Transverse colon (tissue), 4 donors: ENCODE measurements at regions not wholly inside any gene's neighbourhood (a gene's known extent, or its start where the extent isn't known, plus 50 kb on each side); places are given as distances from the start of the nearest gene placed in this dataset.

Experiments
- DNase-seq: peaks from one replicate; pipeline ENCODE4 v3.0.0-alpha.2; 2019
- H3K27ac ChIP-seq, 4 donors: fragments of 200-600 bp; sonication (generic); 2 replicates each; pipeline ENCODE4 v1.5.1; 2016 to 2018; ENCODE audit warnings: inconsistent platforms in 4 of 4
- H3K27me3 ChIP-seq: fragments of 200-600 bp; sonication (generic); 2 replicates; pipeline ENCODE4 v1.5.1; 2017; ENCODE audit warnings: inconsistent platforms
- H3K36me3 ChIP-seq, 4 donors: fragments of 200-600 bp; sonication (generic); 2 replicates each; pipeline ENCODE4 v1.5.1; 2017 to 2019; ENCODE audit warnings: inconsistent platforms in 4 of 4
- H3K4me1 ChIP-seq, 4 donors: fragments of 200-600 bp; sonication (generic); 2 replicates each; pipeline ENCODE4 v1.5.1; 2017 to 2020; ENCODE audit warnings: inconsistent platforms in 4 of 4
- H3K4me3 ChIP-seq, 4 donors: fragments of 200-600 bp; sonication (generic); 1 replicate in 1 of 4; 2 replicates in 3 of 4; pipeline versions ENCODE4 v1.5.1 to v1.6.1; 2017 to 2019; ENCODE audit warnings: inconsistent platforms in 4 of 4
- H3K9me3 ChIP-seq, 2 donors: fragments of 200-600 bp; sonication (generic); 2 replicates each; pipeline ENCODE4 v1.5.1; 2017 to 2019; ENCODE audit warnings: inconsistent platforms in 2 of 2
- EP300 ChIP-seq: sonication (generic); formaldehyde crosslinking; IDR thresholded peaks from one replicate; pipeline ENCODE4 v1.6.1; 2017; ENCODE audit warnings: antibody characterized with exemption, low read depth
- POLR2A ChIP-seq: fragments of 450-650 bp; IDR thresholded peaks from one replicate; pipeline ENCODE4 v1.6.1; 2016; ENCODE audit warnings: antibody characterized with exemption, mild to moderate bottlenecking, moderate library complexity
- POLR2AphosphoS5 ChIP-seq, 3 donors: sonication (generic); formaldehyde crosslinking; IDR thresholded peaks; one replicate each; pipeline ENCODE4 v1.6.1; 2016; ENCODE audit warnings: antibody characterized with exemption in 3 of 3
- WGBS, 2 donors: methylation state at CpG; one replicate each; pipeline ENCODE4 v1.1.5; 2018; ENCODE audit warnings: low coverage in 1 of 2; 5-methylcytosine and 5-hydroxymethylcytosine counted together
- in situ Hi-C, 4 donors: fragments of 200-750 bp; cut with MboI; loops; one replicate each; pipeline versions ENCODE4 v1.15.0 to v1.15.1; 2017; ENCODE audit warnings: low sequenced_read_pairs in 3 of 4, low pct_ligation_motif_present in 1 of 4, low pct_unique_long_range_greater_than_20kb in 1 of 4
- intact Hi-C: fragments of 100-400 bp; cut with DNase I; formaldehyde crosslinking; loops from one replicate; pipeline ENCODE4 v1.15.1; 2023; ENCODE audit warnings: low total_unique reads
- TF ChIP-seq, protein P1 (sequence below), 5 experiments: fragments of 200-600 bp in 3 of 5; fragments of 450-650 bp in 2 of 5; sonication (generic) in 3 of 5; IDR thresholded peaks; 1 replicate in 2 of 5; 2 replicates in 3 of 5; pipeline ENCODE4 v1.5.1; 2016 to 2017; ENCODE audit warnings: antibody characterized with exemption in 5 of 5, inconsistent platforms in 3 of 5, mild to moderate bottlenecking in 2 of 5, moderate library complexity in 1 of 5

GRCh38 chr10:107650939-107651338 lies 486.4 kb upstream of the SORCS1 start:
- Histone ChIP-seq H3K9me3 (no peaks in the 10 kb centered on the region), H3K4me3 (no peak overlapping the region), H3K36me3 (no peaks in the 10 kb centered on the region), H3K27me3 (no peaks in the 10 kb centered on the region), H3K4me1 (peaks cover 0 to 14% (median 3%) of the 10 kb centered on the region in 4 donors), H3K27ac (no peak overlapping the region)
- TF ChIP-seq, protein P1, sequence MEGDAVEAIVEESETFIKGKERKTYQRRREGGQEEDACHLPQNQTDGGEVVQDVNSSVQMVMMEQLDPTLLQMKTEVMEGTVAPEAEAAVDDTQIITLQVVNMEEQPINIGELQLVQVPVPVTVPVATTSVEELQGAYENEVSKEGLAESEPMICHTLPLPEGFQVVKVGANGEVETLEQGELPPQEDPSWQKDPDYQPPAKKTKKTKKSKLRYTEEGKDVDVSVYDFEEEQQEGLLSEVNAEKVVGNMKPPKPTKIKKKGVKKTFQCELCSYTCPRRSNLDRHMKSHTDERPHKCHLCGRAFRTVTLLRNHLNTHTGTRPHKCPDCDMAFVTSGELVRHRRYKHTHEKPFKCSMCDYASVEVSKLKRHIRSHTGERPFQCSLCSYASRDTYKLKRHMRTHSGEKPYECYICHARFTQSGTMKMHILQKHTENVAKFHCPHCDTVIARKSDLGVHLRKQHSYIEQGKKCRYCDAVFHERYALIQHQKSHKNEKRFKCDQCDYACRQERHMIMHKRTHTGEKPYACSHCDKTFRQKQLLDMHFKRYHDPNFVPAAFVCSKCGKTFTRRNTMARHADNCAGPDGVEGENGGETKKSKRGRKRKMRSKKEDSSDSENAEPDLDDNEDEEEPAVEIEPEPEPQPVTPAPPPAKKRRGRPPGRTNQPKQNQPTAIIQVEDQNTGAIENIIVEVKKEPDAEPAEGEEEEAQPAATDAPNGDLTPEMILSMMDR (IDR thresholded peaks at IDR 0.05) = no peak
- TF ChIP-seq EP300 (no peak), POLR2A (no peak), POLR2AphosphoS5 (IDR thresholded peaks at IDR 0.05) (no peak)
- intact Hi-C loops = no loop called here
- in situ Hi-C loops = no loop called here
- DNase-seq = no peak

GRCh38 chr10:107649249-107649648 lies 484.7 kb upstream of the SORCS1 start:
- H3K27me3 ChIP-seq = no peaks in the 10 kb centered on the region
- no peak overlapping the region for H3K4me3 ChIP-seq
- intact Hi-C loops (no loop called here), in situ Hi-C loops (no loop called here)
- no peak overlapping the region for H3K27ac ChIP-seq
- TF ChIP-seq EP300 = no peak
- no peak for TF ChIP-seq POLR2AphosphoS5 (IDR thresholded peaks at IDR 0.05)
- TF ChIP-seq, protein P1 (IDR thresholded peaks at IDR 0.05) = no peak
- TF ChIP-seq POLR2A = no peak
- 78 to 86% methylated on average over 2 to 4 of the region's 4 CpGs for WGBS, 2 donors
- peaks cover 0 to 11% (median 2%) of the 10 kb centered on the region in 4 donors for H3K4me1 ChIP-seq
- no peaks in the 10 kb centered on the region for H3K36me3 ChIP-seq
- no peak for DNase-seq
- no peaks in the 10 kb centered on the region for H3K9me3 ChIP-seq

GRCh38 chr10:107647462-107647861 lies 483.0 kb upstream of the SORCS1 start:
- H3K9me3 ChIP-seq = no peaks in the 10 kb centered on the region
- H3K36me3 ChIP-seq = no peaks in the 10 kb centered on the region
- no peak overlapping the region for H3K27ac ChIP-seq
- WGBS, 2 donors = 90 to 100% methylated on average over 1 of the region's 1 CpG
- TF ChIP-seq POLR2AphosphoS5 (IDR thresholded peaks at IDR 0.05) (no peak), POLR2A (no peak)
- TF ChIP-seq, protein P1 (IDR thresholded peaks at IDR 0.05) = no peak
- no peak for DNase-seq
- intact Hi-C loops (no loop called here), in situ Hi-C loops (no loop called here)
- no peak overlapping the region for H3K4me3 ChIP-seq
- no peaks in the 10 kb centered on the region for H3K4me1 ChIP-seq
- H3K27me3 ChIP-seq = no peaks in the 10 kb centered on the region

DNA sequence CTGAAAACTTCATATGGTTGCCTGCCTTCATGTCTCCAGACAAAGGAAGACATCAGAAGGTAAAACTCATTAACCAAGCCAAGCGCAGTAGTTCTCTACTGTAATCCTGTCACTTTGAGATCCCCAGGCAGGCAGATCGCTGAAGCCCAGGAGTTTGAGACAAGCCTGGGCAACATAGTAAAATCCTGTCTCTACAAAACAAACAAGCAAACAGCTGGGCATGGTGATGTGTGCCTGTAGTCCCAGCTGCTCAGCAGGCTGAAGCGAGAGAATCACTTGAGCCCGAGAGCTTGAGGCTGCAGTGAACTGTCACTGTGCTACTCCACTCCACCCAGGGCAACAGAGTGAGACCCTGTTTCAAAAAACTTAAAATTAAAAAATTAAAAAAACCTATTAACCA lies 467.4 kb upstream of the SORCS1 start:
- DNase-seq = no peak
- Histone ChIP-seq H3K36me3 (no peaks in the 10 kb centered on the region), H3K4me1 (no peaks in the 10 kb centered on the region), H3K27me3 (no peaks in the 10 kb centered on the region), H3K4me3 (no peak overlapping the region), H3K9me3 (no peaks in the 10 kb centered on the region), H3K27ac (no peak overlapping the region)
- intact Hi-C loops (no loop called here), in situ Hi-C loops (no loop called here)
- no peak for TF ChIP-seq POLR2AphosphoS5 (IDR thresholded peaks at IDR 0.05)
- no peak for TF ChIP-seq POLR2A
- TF ChIP-seq, protein P1 (IDR thresholded peaks at IDR 0.05) = no peak
- no peak for TF ChIP-seq EP300
- 79% methylated on average over 4 of the region's 4 CpGs; no CpG with 5 or more reads in 1 of the 2 donors for WGBS, 2 donors
